SK-N-MC (cell line): ENCODE measurements at regions not wholly inside any gene's neighbourhood (a gene's known extent, or its start where the extent isn't known, plus 50 kb on each side); places are given as distances from the start of the nearest gene placed in this dataset.

Experiments
- EZH2 ChIP-seq: fragments of 200-600 bp; sonication (generic); IDR thresholded peaks from one replicate; pipeline ENCODE4 v1.6.1; 2017; ENCODE audit warnings: antibody characterized with exemption
- FOXP2 ChIP-seq: optimal IDR thresholded peaks from 2 replicates; pipeline ENCODE3; 2011; ENCODE audit warnings: mild to moderate bottlenecking, moderate library complexity; ENCODE audit not compliant: insufficient read depth; ENCODE audit errors: extremely low read length, control extremely low read depth
- POLR2AphosphoS5 ChIP-seq: IDR thresholded peaks from 2 replicates; pipeline ENCODE4 v1.6.1; 2012; ENCODE audit warnings: mild to moderate bottlenecking, low read depth, low read length, borderline replicate concordance

DNA sequence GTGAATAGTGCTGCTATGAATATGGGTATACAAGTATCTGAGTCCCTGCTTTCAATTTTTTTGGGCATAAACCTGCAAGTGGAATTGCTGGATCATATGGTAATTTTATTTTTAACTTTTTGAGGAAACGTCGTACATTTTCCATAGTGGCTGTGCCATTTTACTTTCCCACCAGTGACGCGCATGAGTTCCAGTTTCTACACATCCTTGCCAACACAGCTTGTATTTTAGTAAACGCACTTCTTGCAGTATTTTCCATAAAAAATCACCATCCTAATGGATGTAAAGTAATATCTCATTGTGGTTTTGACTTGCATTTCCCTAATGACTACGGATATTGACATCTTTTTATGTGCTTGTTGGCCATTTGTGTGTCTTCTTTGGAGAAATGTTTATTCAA is 105.0 kb downstream of the NFKBIZ start:
- TF ChIP-seq EZH2 (no peak), POLR2AphosphoS5 (no peak), FOXP2 (no peak)
